Glutamatergic neuron (in vitro differentiated cells): ENCODE measurements at regions not wholly inside any gene's neighbourhood (a gene's known extent, or its start where the extent isn't known, plus 50 kb on each side); places are given as distances from the start of the nearest gene placed in this dataset.

Source experiments
- DNase-seq: peaks from one replicate; pipeline ENCODE4 v3.0.0; 2022
- H3K27ac Mint-ChIP-seq: one replicate; pipeline ENCODE4 v1.8.0; 2020; ENCODE audit warnings: mild to moderate bottlenecking, mixed read lengths, inconsistent platforms; ENCODE audit not compliant: unreplicated experiment
- H3K27me3 Mint-ChIP-seq: one replicate; pipeline ENCODE4 v1.8.0; 2020; ENCODE audit warnings: mild to moderate bottlenecking, moderate library complexity, mixed read lengths, inconsistent platforms; ENCODE audit not compliant: unreplicated experiment
- H3K36me3 Mint-ChIP-seq: one replicate; pipeline ENCODE4 v1.8.0; 2020; ENCODE audit warnings: mild to moderate bottlenecking, mixed read lengths, inconsistent platforms; ENCODE audit not compliant: unreplicated experiment
- H3K4me1 Mint-ChIP-seq: one replicate; pipeline ENCODE4 v1.8.0; 2020; ENCODE audit warnings: mild to moderate bottlenecking, low read depth, mixed read lengths, inconsistent platforms; ENCODE audit not compliant: unreplicated experiment
- H3K4me3 Mint-ChIP-seq: one replicate; pipeline ENCODE4 v1.8.0; 2020; ENCODE audit warnings: mild to moderate bottlenecking, mixed read lengths, inconsistent platforms; ENCODE audit not compliant: unreplicated experiment
- H3K9me3 Mint-ChIP-seq: one replicate; pipeline ENCODE4 v1.8.0; 2020; ENCODE audit warnings: mild to moderate bottlenecking, moderate library complexity, mixed read lengths, inconsistent platforms; ENCODE audit not compliant: unreplicated experiment
- CTCF ChIP-seq: fragments of 200-600 bp; sonication (generic); IDR thresholded peaks from one replicate; pipeline ENCODE4 v1.5.0; 2021; ENCODE audit not compliant: partially characterized antibody, unreplicated experiment

GRCh38 chr7:121745856-121746255 is 127.1 kb upstream of the PTPRZ1 start:
- Mint-ChIP-seq H3K4me3 (no peak overlapping the region), H3K27me3 (peaks cover 2% of the 10 kb centered on the region), H3K27ac (no peak overlapping the region), H3K9me3 (no peaks in the 10 kb centered on the region), H3K36me3 (no peaks in the 10 kb centered on the region), H3K4me1 (no peaks in the 10 kb centered on the region)
- no peak for DNase-seq
- TF ChIP-seq CTCF, result no peak

DNA sequence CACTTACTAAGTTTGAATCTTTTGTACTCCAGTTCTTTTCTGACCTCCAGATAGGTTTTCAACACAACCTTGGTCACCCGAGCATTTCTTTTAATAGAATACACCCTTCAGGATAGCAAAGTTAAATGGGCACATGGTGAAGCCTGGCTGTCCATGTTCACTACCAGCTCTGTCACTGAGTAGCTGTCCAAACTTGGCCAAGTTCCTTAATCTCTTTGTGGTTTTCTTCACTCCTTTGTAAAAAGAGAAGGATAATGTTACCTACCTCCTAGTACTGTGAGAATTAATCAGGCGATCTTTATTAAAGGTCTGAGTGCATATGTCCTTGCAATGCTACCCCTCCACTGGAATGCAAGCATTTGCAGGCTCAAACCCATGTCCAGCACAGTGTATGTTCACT is 128.1 kb upstream of the PTPRZ1 start:
- Mint-ChIP-seq H3K4me3 (no peak overlapping the region), H3K27me3 (peaks cover 3% of the 10 kb centered on the region), H3K4me1 (no peaks in the 10 kb centered on the region), H3K36me3 (no peaks in the 10 kb centered on the region), H3K27ac (no peak overlapping the region), H3K9me3 (no peaks in the 10 kb centered on the region)
- DNase-seq, result no peak
- TF ChIP-seq CTCF, result no peak

DNA sequence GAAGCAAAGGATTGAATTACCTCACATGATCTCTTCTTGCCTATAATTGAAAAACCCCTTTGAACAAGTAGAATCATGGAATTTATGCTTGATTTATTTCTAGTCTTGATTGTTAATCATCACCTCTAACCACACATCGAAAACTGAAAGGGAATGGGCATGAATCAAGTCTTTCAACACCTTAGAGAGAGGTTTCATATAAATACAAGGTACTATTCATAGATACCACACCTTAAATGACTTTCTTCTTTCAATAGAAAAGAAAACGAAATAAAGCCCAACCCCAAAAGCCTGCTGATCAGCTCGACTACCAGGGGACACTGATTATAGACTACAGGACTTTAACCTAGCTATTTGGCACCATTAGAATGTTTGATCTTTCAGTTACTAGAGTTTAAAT is 128.6 kb upstream of the PTPRZ1 start:
- Mint-ChIP-seq H3K4me1 (no peaks in the 10 kb centered on the region), H3K36me3 (no peaks in the 10 kb centered on the region), H3K27me3 (peaks cover 3% of the 10 kb centered on the region), H3K9me3 (no peaks in the 10 kb centered on the region), H3K4me3 (no peak overlapping the region), H3K27ac (no peak overlapping the region)
- TF ChIP-seq CTCF, result no peak
- no peak for DNase-seq

GRCh38 chr7:121741896-121742295 is 131.1 kb upstream of the PTPRZ1 start:
- Mint-ChIP-seq H3K27ac (no peak overlapping the region), H3K9me3 (no peaks in the 10 kb centered on the region), H3K36me3 (no peaks in the 10 kb centered on the region), H3K27me3 (peaks cover 3% of the 10 kb centered on the region), H3K4me1 (no peaks in the 10 kb centered on the region), H3K4me3 (no peak overlapping the region)
- DNase-seq, result no peak
- TF ChIP-seq CTCF, result no peak

GRCh38 chr7:121739465-121739864 is 133.5 kb upstream of the PTPRZ1 start:
- no peaks in the 10 kb centered on the region for H3K36me3 Mint-ChIP-seq
- TF ChIP-seq CTCF, result no peak
- no peak for DNase-seq
- H3K27ac Mint-ChIP-seq, result no peak overlapping the region
- H3K27me3 Mint-ChIP-seq, result peaks cover 3% of the 10 kb centered on the region
- H3K9me3 Mint-ChIP-seq, result no peaks in the 10 kb centered on the region
- H3K4me1 Mint-ChIP-seq, result no peaks in the 10 kb centered on the region
- H3K4me3 Mint-ChIP-seq, result no peak overlapping the region
